ENCODE measurements at regions not wholly inside any gene's neighbourhood (a gene's known extent, or its start where the extent isn't known, plus 50 kb on each side); places are given as distances from the start of the nearest gene placed in this dataset.
A peak's percentile ranks its signal among the peaks of the same experiment; 100 is the strongest.

DNA sequence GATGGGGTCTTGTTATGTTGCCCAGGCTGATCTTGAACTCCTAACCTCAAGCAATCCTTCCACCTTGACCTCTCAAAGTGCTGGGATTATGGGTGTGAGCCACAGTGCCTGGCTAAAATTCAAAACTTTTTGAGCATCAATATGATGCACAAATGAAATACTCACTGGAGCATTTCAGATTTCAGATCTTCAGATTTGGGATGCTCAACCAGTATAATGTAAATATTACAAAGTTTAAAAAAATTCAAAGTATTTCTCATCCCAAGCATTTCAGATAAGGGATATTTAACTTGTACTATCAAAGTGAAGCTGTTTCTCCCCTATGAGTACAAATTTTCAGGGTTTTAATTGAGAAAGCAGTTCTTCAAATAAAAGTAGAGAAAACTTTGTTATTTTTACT lies 164.1 kb upstream of the CCDC68 start:
- no peak overlapping the region for H3K4me3 ChIP-seq (ENCODE audit: low read depth, low read length)
- no peak for DNase-seq (ENCODE audit: low read depth)
- TF ChIP-seq, protein P1, sequence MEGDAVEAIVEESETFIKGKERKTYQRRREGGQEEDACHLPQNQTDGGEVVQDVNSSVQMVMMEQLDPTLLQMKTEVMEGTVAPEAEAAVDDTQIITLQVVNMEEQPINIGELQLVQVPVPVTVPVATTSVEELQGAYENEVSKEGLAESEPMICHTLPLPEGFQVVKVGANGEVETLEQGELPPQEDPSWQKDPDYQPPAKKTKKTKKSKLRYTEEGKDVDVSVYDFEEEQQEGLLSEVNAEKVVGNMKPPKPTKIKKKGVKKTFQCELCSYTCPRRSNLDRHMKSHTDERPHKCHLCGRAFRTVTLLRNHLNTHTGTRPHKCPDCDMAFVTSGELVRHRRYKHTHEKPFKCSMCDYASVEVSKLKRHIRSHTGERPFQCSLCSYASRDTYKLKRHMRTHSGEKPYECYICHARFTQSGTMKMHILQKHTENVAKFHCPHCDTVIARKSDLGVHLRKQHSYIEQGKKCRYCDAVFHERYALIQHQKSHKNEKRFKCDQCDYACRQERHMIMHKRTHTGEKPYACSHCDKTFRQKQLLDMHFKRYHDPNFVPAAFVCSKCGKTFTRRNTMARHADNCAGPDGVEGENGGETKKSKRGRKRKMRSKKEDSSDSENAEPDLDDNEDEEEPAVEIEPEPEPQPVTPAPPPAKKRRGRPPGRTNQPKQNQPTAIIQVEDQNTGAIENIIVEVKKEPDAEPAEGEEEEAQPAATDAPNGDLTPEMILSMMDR (IDR thresholded peaks at IDR 0.05; ENCODE audit: low read depth, low read length, missing control alignments), result no peak

DNA sequence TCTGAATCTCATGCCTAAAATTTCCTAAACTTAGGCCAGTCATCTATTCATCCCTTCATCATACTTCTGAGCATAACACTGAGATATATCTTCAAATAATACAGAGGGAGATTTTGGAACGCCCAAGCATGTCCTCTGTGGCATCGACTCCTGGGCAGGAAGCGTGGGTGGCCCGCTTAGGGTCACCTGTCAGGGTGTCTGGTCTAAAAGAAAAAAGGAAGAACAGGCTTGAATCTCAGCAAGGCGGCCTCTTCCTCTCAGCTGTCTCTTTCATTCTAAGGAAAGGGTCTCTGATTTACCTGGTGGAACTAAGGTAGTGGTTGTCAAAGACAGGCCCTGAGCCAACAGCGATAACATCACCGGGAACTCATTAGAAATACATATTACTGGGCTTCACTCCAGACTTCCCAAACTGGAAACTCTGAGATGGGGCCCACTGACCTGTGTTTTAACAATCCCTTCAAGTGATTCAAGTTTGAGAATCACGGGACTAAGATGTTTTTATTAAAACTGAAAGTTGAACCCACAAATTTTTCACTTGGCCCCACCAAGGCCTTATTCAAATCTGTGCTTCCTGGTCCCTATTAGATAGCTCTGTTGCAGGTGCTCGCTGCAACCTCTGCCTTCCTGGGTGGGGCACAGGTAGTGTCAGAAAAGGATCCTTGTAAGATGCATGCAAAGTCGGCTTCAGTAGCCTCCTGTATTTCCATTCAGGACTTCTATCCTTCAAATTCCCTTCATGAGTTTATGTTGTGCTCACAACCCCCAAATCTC lies 162.3 kb upstream of the CCDC68 start:
- TF ChIP-seq, protein P1 (IDR thresholded peaks at IDR 0.05; ENCODE audit: low read depth, low read length, missing control alignments), result no peak
- peak; percentile 15 for DNase-seq (ENCODE audit: low read depth)
- no peak overlapping the region for H3K4me3 ChIP-seq (ENCODE audit: low read depth, low read length)

DNA sequence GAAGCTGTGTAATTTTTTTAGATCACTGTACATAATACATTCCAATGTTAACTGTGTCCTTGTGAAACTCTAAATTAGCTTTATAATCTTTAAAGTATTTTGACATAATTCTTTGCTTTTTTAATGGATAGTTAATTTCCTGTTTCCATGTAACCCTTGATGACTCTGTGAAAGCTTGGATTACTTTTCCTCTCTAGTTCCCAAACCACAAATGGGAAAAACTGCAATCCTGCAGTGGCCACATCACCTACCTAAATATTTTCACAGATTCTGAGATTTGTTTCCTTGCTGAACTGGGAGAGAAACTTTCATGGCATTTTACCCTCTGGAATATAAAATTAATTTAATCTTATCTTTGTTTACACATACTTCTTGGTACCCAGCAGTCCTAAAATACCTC lies 161.6 kb upstream of the CCDC68 start:
- TF ChIP-seq, protein P1 (IDR thresholded peaks at IDR 0.05; ENCODE audit: low read depth, low read length, missing control alignments), result no peak
- no peak overlapping the region for H3K4me3 ChIP-seq (ENCODE audit: low read depth, low read length)
- no peak for DNase-seq (ENCODE audit: low read depth)

DNA sequence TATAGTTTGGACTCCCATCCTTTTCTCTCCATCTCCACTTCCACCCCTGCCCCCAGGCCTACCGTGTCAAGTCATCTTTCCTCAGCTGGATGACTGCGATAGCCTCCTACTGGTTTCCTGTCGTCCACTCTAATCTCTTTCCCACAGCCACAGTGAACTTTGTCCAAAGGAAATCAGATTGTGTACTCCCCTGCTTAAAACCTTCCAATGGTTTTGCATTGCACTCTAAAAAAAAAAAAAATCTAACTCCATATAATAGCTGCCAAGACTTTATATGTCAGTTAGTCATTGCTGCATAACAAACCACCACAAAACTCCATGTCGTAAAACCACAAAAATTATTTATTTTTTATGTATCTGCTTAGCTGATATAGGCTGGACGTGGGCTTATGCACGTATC lies 160.2 kb upstream of the CCDC68 start:
- TF ChIP-seq, protein P1 (IDR thresholded peaks at IDR 0.05; ENCODE audit: low read depth, low read length, missing control alignments), result no peak
- no peak for DNase-seq (ENCODE audit: low read depth)
- H3K4me3 ChIP-seq (ENCODE audit: low read depth, low read length), result no peak overlapping the region

DNA sequence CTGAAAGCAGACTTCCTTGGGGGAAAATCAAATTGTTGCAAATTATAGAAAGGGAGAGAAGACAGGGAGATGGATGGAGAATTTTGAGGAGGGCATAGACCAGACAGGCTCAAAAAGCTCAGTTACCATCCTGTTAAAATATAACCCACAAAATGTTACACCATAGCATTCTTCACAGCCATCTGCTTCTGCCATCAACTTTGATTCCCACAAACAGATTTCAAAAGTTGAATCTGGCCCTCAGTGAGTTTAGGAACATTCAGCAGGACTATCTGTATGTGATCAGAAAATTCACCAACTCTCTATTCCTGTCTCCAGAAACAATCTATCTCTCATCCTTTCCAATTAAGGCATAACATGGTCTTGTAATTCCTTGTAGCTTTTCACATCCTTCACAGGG lies 159.8 kb upstream of the CCDC68 start:
- TF ChIP-seq, protein P1 (IDR thresholded peaks at IDR 0.05; ENCODE audit: low read depth, low read length, missing control alignments), result no peak
- no peak overlapping the region for H3K4me3 ChIP-seq (ENCODE audit: low read depth, low read length)
- DNase-seq (ENCODE audit: low read depth), result no peak

DNA sequence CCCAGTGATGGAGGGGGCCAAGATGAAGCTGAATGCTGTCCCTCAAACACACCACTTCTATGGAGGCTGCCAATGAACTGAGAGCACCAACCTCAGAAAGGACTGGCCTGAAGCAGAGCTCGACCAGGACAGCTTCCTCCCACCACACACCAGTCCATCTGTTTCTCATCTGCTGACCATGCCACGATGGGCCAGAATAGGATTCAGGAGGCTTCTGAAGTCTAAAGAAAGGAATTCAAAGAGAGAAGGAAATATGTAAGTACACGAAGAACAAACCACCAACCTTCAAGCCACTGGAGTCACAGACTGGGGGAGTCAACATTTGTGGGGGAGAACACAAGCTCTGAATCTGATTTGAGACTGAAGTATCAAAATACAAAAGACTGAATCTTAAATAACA lies 157.6 kb upstream of the CCDC68 start:
- no peak for DNase-seq (ENCODE audit: low read depth)
- no peak overlapping the region for H3K4me3 ChIP-seq (ENCODE audit: low read depth, low read length)
- TF ChIP-seq, protein P1 (IDR thresholded peaks at IDR 0.05; ENCODE audit: low read depth, low read length, missing control alignments), result no peak

DNA sequence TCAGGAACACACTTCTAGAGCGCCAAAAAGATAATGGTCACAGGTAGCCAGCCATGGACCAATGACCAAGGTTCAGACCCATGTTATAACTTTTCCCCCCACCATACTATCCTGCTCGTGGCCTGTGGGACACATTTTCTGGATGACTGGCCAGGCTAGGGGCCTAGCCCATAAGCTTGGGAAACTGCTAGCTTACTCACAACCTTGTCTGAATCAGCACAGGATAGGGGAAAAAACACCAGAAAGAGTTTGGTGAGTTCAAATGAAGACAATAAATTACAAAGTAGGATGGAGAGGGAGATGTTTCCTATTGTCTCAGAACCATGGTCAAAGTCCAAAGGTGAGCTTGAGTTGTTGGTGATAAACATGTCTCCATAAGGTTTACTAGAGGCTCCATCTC lies 156.3 kb upstream of the CCDC68 start:
- H3K4me3 ChIP-seq (ENCODE audit: low read depth, low read length), result no peak overlapping the region
- TF ChIP-seq, protein P1 (IDR thresholded peaks at IDR 0.05; ENCODE audit: low read depth, low read length, missing control alignments), result no peak
- no peak for DNase-seq (ENCODE audit: low read depth)

Measured in GM12864 (cell line).